DND-41 (cell line): ENCODE measurements at regions not wholly inside any gene's neighbourhood (a gene's known extent, or its start where the extent isn't known, plus 50 kb on each side); places are given as distances from the start of the nearest gene placed in this dataset.
A peak's percentile ranks its signal among the peaks of the same experiment; 100 is the strongest.
"Not testable (repeated sequence)": the region's sequence is repeated elsewhere in the genome, so short reads cannot be mapped to it uniquely, and the experiment has no call there.

ENCODE experiments used
- ATAC-seq: fragments of 200-7000 bp; cut with Tn5 transposase; 3 replicates; pipeline ENCODE4 v1.9.1; 2021; ENCODE audit warnings: low read depth; ENCODE audit not compliant: insufficient read depth
- DNase-seq: peaks from one replicate; pipeline ENCODE4 v3.0.0-alpha.2; 2020
- H2AFZ ChIP-seq: 2 replicates; pipeline ENCODE4 v1.6.0; 2012; ENCODE audit warnings: low read depth, low read length
- H3K27ac ChIP-seq: 2 replicates; pipeline ENCODE4 v1.5.1; 2012; ENCODE audit warnings: low read length, inconsistent platforms
- H3K27me3 ChIP-seq: fragments of 200-600 bp; sonication (generic); 2 replicates; pipeline ENCODE4 v1.6.0; 2012; ENCODE audit warnings: low read length, mild to moderate bottlenecking, inconsistent platforms; ENCODE audit not compliant: insufficient read depth, poor library complexity
- H3K36me3 ChIP-seq: 2 replicates; pipeline ENCODE4 v1.5.1; 2012; ENCODE audit warnings: low read length, inconsistent platforms; ENCODE audit not compliant: insufficient read depth
- H3K4me1 ChIP-seq: 2 replicates; pipeline ENCODE4 v1.5.1; 2012; ENCODE audit warnings: mild to moderate bottlenecking, low read length; ENCODE audit not compliant: insufficient read depth
- H3K4me2 ChIP-seq: 2 replicates; pipeline ENCODE4 v1.6.0; 2012; ENCODE audit warnings: mild to moderate bottlenecking, moderate library complexity, low read length, inconsistent platforms; ENCODE audit not compliant: insufficient read depth
- H3K4me3 ChIP-seq, 2 experiments: fragments of 200-600 bp in 1 of 2; shearing (Covaris generic) in 1 of 2; 2 replicates each; pipeline ENCODE4 v1.5.1; 2012 to 2016; ENCODE audit warnings: inconsistent platforms in 2 of 2, low read length in 2 of 2, mild to moderate bottlenecking in 2 of 2, low read depth in 1 of 2, moderate library complexity in 1 of 2
- H3K79me2 ChIP-seq: 2 replicates; pipeline ENCODE4 v1.6.0; 2012; ENCODE audit warnings: low read length, inconsistent platforms; ENCODE audit not compliant: insufficient read depth
- H3K9ac ChIP-seq: 2 replicates; pipeline ENCODE4 v1.6.0; 2012; ENCODE audit warnings: low read depth, mild to moderate bottlenecking, inconsistent platforms, low read length, moderate library complexity
- H3K9me3 ChIP-seq: 2 replicates; pipeline ENCODE4 v1.5.1; 2012; ENCODE audit warnings: low read length, moderate library complexity, mild to moderate bottlenecking, inconsistent platforms; ENCODE audit not compliant: insufficient read depth, severe bottlenecking
- H4K20me1 ChIP-seq: 2 replicates; pipeline ENCODE4 v1.6.0; 2012; ENCODE audit warnings: low read length; ENCODE audit not compliant: insufficient read depth
- CTCF ChIP-seq: IDR thresholded peaks from 2 replicates; pipeline ENCODE4 v1.5.1; 2012; ENCODE audit warnings: borderline replicate concordance, low read length, moderate library complexity, mild to moderate bottlenecking; ENCODE audit not compliant: poor library complexity, severe bottlenecking; ENCODE audit errors: extremely low read depth
- EZH2 ChIP-seq: IDR thresholded peaks from 3 replicates; pipeline ENCODE4 v1.6.1; 2012; ENCODE audit warnings: borderline replicate concordance, low read depth, mild to moderate bottlenecking, moderate library complexity, low read length, inconsistent platforms; ENCODE audit not compliant: severe bottlenecking

- Histone ChIP-seq H3K4me3 (no peak overlapping the region), H2AFZ (no peak overlapping the region), H3K27ac (no peak overlapping the region), H3K4me2 (no peak overlapping the region), H4K20me1 (no peaks in the 10 kb centered on the region), H3K9ac (no peak overlapping the region), H3K79me2 (peaks cover under 1% of the 10 kb centered on the region), H3K27me3 (no peaks in the 10 kb centered on the region), H3K9me3 (no peaks in the 10 kb centered on the region), H3K4me1 (peaks cover 25% of the 10 kb centered on the region), H3K36me3 (no peaks in the 10 kb centered on the region)
- TF ChIP-seq CTCF = no peak
- TF ChIP-seq EZH2 = no peak
- DNase-seq (no peak), ATAC-seq (no peak)
Measured at GRCh38 chr1:232570007-232570406, 59.9 kb downstream of the SIPA1L2 start.

- H4K20me1 ChIP-seq, H3K4me3 ChIP-seq, ATAC-seq: not testable (repeated sequence)
Measured at GRCh38 chr1:232569554-232569921, 60.4 kb downstream of the SIPA1L2 start.

GRCh38 chr1:232568906-232569553 lies 60.9 kb downstream of the SIPA1L2 start:
- ATAC-seq (no peak), DNase-seq (no peak)
- H3K36me3 ChIP-seq = no peaks in the 10 kb centered on the region
- H2AFZ ChIP-seq = no peak overlapping the region
- H3K4me1 ChIP-seq = peaks cover 21% of the 10 kb centered on the region
- no peak overlapping the region for H3K9ac ChIP-seq
- no peak overlapping the region for H3K4me2 ChIP-seq
- no peak overlapping the region for H3K4me3 ChIP-seq
- no peaks in the 10 kb centered on the region for H3K27me3 ChIP-seq
- no peaks in the 10 kb centered on the region for H3K9me3 ChIP-seq
- no peak overlapping the region for H3K27ac ChIP-seq
- no peaks in the 10 kb centered on the region; the same call in none of the 2 replicates for H3K79me2 ChIP-seq
- no peak for TF ChIP-seq EZH2
- TF ChIP-seq CTCF = no peak
- H4K20me1 ChIP-seq = no peaks in the 10 kb centered on the region

More at GRCh38 chr1:232569554-232569921, 60.4 kb downstream of the SIPA1L2 start:
- not testable (repeated sequence) for H3K36me3 ChIP-seq, H3K79me2 ChIP-seq, H2AFZ ChIP-seq, H3K27me3 ChIP-seq, H3K27ac ChIP-seq, H3K4me2 ChIP-seq, H3K9me3 ChIP-seq, DNase-seq, H3K9ac ChIP-seq
- H3K4me1 ChIP-seq = peaks cover 21% of the 10 kb centered on the region

- H3K4me2 ChIP-seq = no peak overlapping the region
- TF ChIP-seq CTCF (no peak), EZH2 (no peak)
- H3K9me3 ChIP-seq = no peaks in the 10 kb centered on the region
- DNase-seq (peak; percentile 46), ATAC-seq (peak; percentile 69)
- no peak overlapping the region for H3K4me3 ChIP-seq
- no peaks in the 10 kb centered on the region for H4K20me1 ChIP-seq
- peaks cover 21% of the 10 kb centered on the region for H3K4me1 ChIP-seq
- H3K79me2 ChIP-seq = no peaks in the 10 kb centered on the region; the same call in none of the 2 replicates
- H3K27ac ChIP-seq = peak overlapping the region; percentile 38; the same call in 1 of the 2 replicates
- H2AFZ ChIP-seq = no peak overlapping the region
- no peak overlapping the region for H3K9ac ChIP-seq
- H3K27me3 ChIP-seq = no peaks in the 10 kb centered on the region
- no peaks in the 10 kb centered on the region for H3K36me3 ChIP-seq
Measured at GRCh38 chr1:232568331-232568852, 61.5 kb downstream of the SIPA1L2 start.
